Neural progenitor cell (in vitro differentiated cells): ENCODE measurements at regions not wholly inside any gene's neighbourhood (a gene's known extent, or its start where the extent isn't known, plus 50 kb on each side); places are given as distances from the start of the nearest gene placed in this dataset.

Source experiments
- DNase-seq: peaks from one replicate; pipeline ENCODE4 v3.0.0-alpha.2; 2016; ENCODE audit warnings: low spot score
- H2AFZ ChIP-seq: fragments of 200-600 bp; sonication (generic); replicated peaks from 2 replicates; pipeline ENCODE4 v1.6.1; 2016; ENCODE audit warnings: antibody characterized with exemption
- H3F3A ChIP-seq: fragments of 200-600 bp; sonication (generic); 2 replicates; pipeline ENCODE4 v1.6.1; 2016; ENCODE audit warnings: antibody characterized with exemption, low read depth
- H3K27ac ChIP-seq: fragments of 200-600 bp; sonication (generic); 2 replicates; pipeline ENCODE4 v1.5.1; 2016; ENCODE audit warnings: mild to moderate bottlenecking
- H3K27me3 ChIP-seq: fragments of 200-600 bp; sonication (generic); 2 replicates; pipeline ENCODE4 v1.6.1; 2016; ENCODE audit warnings: mild to moderate bottlenecking, moderate library complexity
- H3K36me3 ChIP-seq: fragments of 200-600 bp; sonication (generic); 2 replicates; pipeline ENCODE4 v1.5.1; 2016
- H3K4me1 ChIP-seq: fragments of 200-600 bp; sonication (generic); 2 replicates; pipeline ENCODE4 v1.6.1; 2016; ENCODE audit warnings: mixed run types
- H3K4me2 ChIP-seq: fragments of 200-600 bp; sonication (generic); 2 replicates; pipeline ENCODE4 v1.6.1; 2016
- H3K4me3 ChIP-seq: fragments of 200-600 bp; sonication (generic); 2 replicates; pipeline ENCODE4 v1.5.1; 2016
- H3K79me2 ChIP-seq: fragments of 200-600 bp; sonication (generic); 2 replicates; pipeline ENCODE4 v1.6.1; 2016; ENCODE audit warnings: low read depth
- H3K9ac ChIP-seq: fragments of 200-600 bp; sonication (generic); 2 replicates; pipeline ENCODE4 v1.6.1; 2016
- H3K9me3 ChIP-seq: fragments of 200-600 bp; sonication (generic); 2 replicates; pipeline ENCODE4 v1.5.1; 2016; ENCODE audit warnings: low read depth
- H4K20me1 ChIP-seq: fragments of 200-600 bp; sonication (generic); 2 replicates; pipeline ENCODE4 v1.6.1; 2016; ENCODE audit warnings: low read depth
- H3K27ac Mint-ChIP-seq: 3 replicates; pipeline ENCODE4 v1.8.0; 2021; ENCODE audit warnings: mixed read lengths
- H3K27me3 Mint-ChIP-seq: 2 replicates; pipeline ENCODE4 v1.8.0; 2022; ENCODE audit warnings: low read depth, mild to moderate bottlenecking, inconsistent platforms, moderate library complexity, mixed read lengths; ENCODE audit not compliant: insufficient read depth
- H3K36me3 Mint-ChIP-seq: 3 replicates; pipeline ENCODE4 v1.8.0; 2021; ENCODE audit warnings: mixed read lengths
- H3K4me1 Mint-ChIP-seq: 3 replicates; pipeline ENCODE4 v1.8.0; 2021; ENCODE audit warnings: mixed read lengths
- H3K4me3 Mint-ChIP-seq: 3 replicates; pipeline ENCODE4 v1.8.0; 2021; ENCODE audit warnings: mild to moderate bottlenecking, moderate library complexity, mixed read lengths
- H3K9me3 Mint-ChIP-seq: 3 replicates; pipeline ENCODE4 v1.8.0; 2020; ENCODE audit warnings: mixed read lengths
- CTCF ChIP-seq: fragments of 200-600 bp; sonication (generic); IDR thresholded peaks from 2 replicates; pipeline ENCODE4 v1.5.1; 2017; ENCODE audit warnings: antibody characterized with exemption, mild to moderate bottlenecking
- EZH2 ChIP-seq: fragments of 200-600 bp; sonication (generic); IDR thresholded peaks from 2 replicates; pipeline ENCODE4 v1.6.1; 2017; ENCODE audit warnings: antibody characterized with exemption, mild to moderate bottlenecking, moderate library complexity
- EZH2phosphoT487 ChIP-seq: fragments of 200-600 bp; sonication (generic); IDR thresholded peaks from 2 replicates; pipeline ENCODE4 v1.6.1; 2017; ENCODE audit warnings: antibody characterized with exemption

DNA sequence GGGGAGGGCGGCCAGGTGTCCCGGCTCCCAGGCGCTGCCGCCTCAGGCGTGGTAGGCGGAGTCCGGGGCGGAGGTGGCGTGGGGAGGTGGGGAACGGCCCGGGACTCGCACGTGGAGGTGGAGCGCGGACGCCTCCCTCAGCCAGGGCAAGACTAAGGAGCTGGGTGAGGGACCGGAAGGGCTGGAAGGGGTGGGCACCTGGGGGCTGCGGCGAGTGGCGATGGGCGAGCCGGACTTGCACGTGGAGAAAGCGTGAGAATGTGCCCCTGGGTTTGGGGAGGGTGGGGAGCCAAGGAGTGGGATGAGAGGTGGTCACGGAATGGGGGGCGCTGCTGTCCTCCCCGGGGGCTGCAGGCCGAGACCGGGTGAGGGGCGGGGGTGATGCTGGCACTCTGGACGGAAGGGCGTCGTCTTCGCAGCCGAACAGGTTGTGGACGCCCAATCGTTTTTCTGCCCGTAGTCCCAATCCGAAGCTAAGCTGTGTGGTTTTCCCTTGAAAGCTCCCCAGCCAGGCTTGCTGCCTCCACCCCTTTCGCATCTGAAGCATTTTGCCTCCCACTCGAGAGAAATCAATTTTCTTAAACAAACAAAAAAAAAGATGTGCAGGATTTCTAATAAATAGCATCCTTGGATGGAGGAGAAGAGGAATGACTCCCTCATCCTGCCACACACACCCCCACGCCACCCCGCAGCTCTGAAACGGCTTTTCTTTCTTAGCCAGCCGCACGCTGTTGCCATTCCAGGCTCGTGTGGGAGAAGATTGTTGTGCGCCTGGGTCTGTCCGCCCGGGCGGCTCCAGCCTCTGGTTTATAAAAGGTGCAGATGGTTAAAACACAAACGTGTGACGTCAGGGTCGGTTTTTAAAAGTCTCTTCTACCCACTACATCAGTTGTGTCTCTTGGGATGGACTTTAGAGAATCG is 62.5 kb upstream of the ANKRD28 start:
- peak; percentile 74 for DNase-seq
- Histone ChIP-seq H2AFZ (peak overlapping the region; percentile 71), H4K20me1 (peaks cover 33% of the 10 kb centered on the region), H3K36me3 (no peaks in the 10 kb centered on the region), H3K9ac (no peak overlapping the region), H3K79me2 (peaks cover 44% of the 10 kb centered on the region), H3K27ac (no peak overlapping the region), H3K4me2 (peak overlapping the region; percentile 87), H3K27me3 (peaks cover 10% of the 10 kb centered on the region), H3F3A (peaks cover 28% of the 10 kb centered on the region), H3K4me3 (peak overlapping the region; percentile 87), H3K4me1 (peaks cover 20% of the 10 kb centered on the region), H3K9me3 (no peaks in the 10 kb centered on the region)
- peak overlapping the region; percentile 91 for H3K4me3 Mint-ChIP-seq
- H3K9me3 Mint-ChIP-seq, result peaks cover 16% of the 10 kb centered on the region
- H3K27ac Mint-ChIP-seq, result peak overlapping the region; percentile 83
- H3K4me1 Mint-ChIP-seq, result peaks cover 19% of the 10 kb centered on the region
- H3K27me3 Mint-ChIP-seq, result no peaks in the 10 kb centered on the region
- TF ChIP-seq EZH2phosphoT487, result no peak
- peak; percentile 27 for TF ChIP-seq EZH2
- TF ChIP-seq CTCF, result peak; percentile 2
- peaks cover 17% of the 10 kb centered on the region for H3K36me3 Mint-ChIP-seq

DNA sequence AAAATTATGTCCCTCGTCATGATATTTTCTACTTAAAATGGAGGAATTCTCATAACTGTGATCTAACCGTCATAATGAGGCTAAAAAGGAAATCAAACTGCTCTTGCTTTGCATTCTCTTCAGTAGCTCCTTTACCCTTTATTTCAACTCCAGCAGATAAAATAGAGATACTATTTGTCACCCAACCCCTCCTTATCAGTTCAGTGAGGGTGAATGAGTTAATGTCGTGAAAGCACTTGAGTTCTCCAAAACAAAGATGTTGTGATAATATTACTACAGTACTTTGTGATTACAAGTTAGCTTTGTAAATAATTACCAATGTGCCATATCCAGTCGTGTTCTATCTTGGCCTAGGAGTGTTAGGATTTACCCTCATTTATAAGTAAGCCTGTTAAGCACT is 63.4 kb upstream of the ANKRD28 start:
- Histone ChIP-seq H3K79me2 (peaks cover 36% of the 10 kb centered on the region), H3K4me2 (peak overlapping the region; percentile 87), H4K20me1 (peaks cover 31% of the 10 kb centered on the region), H3F3A (peaks cover 28% of the 10 kb centered on the region), H3K9me3 (no peaks in the 10 kb centered on the region), H3K4me1 (peaks cover 20% of the 10 kb centered on the region), H3K9ac (no peak overlapping the region), H3K36me3 (no peaks in the 10 kb centered on the region), H3K27me3 (peaks cover 10% of the 10 kb centered on the region), H3K27ac (no peak overlapping the region), H3K4me3 (peak overlapping the region; percentile 87), H2AFZ (no peak overlapping the region)
- Mint-ChIP-seq H3K4me3 (peak overlapping the region; percentile 91), H3K27ac (peak overlapping the region; percentile 17), H3K9me3 (peaks cover 13% of the 10 kb centered on the region), H3K4me1 (peaks cover 19% of the 10 kb centered on the region), H3K36me3 (peaks cover 13% of the 10 kb centered on the region), H3K27me3 (no peaks in the 10 kb centered on the region)
- no peak for TF ChIP-seq CTCF
- TF ChIP-seq EZH2phosphoT487, result no peak
- TF ChIP-seq EZH2, result no peak
- DNase-seq, result no peak

DNA sequence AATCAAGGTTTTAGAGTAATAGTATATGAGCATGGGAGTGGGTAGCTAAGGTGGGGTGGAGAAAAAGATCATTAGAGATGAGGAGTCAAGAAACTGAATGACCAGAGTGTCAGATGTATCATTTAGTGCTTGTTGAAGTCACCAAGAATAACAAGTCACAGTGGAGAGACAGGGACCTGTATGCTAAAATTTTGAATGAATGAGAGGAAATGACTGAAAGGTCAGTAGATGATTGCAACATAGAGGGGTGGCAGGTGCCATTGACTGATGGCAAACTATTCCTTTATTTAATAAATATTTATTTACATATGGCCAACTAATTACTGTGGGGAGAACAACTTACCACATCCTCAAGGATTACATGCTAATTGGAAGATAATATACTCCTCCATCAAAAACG is 75.0 kb upstream of the ANKRD28 start:
- no peaks in the 10 kb centered on the region for H3K79me2 ChIP-seq
- Mint-ChIP-seq H3K9me3 (peaks cover 2% of the 10 kb centered on the region), H3K36me3 (peaks cover 8% of the 10 kb centered on the region), H3K27me3 (no peaks in the 10 kb centered on the region), H3K27ac (no peak overlapping the region), H3K4me3 (no peak overlapping the region), H3K4me1 (no peaks in the 10 kb centered on the region)
- no peaks in the 10 kb centered on the region for H3K36me3 ChIP-seq
- H3K9ac ChIP-seq, result no peak overlapping the region
- no peak overlapping the region for H3K4me2 ChIP-seq
- H3K4me3 ChIP-seq, result no peak overlapping the region
- no peak for DNase-seq
- no peaks in the 10 kb centered on the region for H3K27me3 ChIP-seq
- H3K27ac ChIP-seq, result no peak overlapping the region
- no peaks in the 10 kb centered on the region for H3K9me3 ChIP-seq
- no peak for TF ChIP-seq EZH2phosphoT487
- no peak for TF ChIP-seq EZH2
- no peak for TF ChIP-seq CTCF
- no peaks in the 10 kb centered on the region for H4K20me1 ChIP-seq
- H2AFZ ChIP-seq, result no peak overlapping the region
- H3K4me1 ChIP-seq, result no peaks in the 10 kb centered on the region
- no peaks in the 10 kb centered on the region for H3F3A ChIP-seq
